ENCODE measurements at regions not wholly inside any gene's neighbourhood (a gene's known extent, or its start where the extent isn't known, plus 50 kb on each side); places are given as distances from the start of the nearest gene placed in this dataset.

DNA sequence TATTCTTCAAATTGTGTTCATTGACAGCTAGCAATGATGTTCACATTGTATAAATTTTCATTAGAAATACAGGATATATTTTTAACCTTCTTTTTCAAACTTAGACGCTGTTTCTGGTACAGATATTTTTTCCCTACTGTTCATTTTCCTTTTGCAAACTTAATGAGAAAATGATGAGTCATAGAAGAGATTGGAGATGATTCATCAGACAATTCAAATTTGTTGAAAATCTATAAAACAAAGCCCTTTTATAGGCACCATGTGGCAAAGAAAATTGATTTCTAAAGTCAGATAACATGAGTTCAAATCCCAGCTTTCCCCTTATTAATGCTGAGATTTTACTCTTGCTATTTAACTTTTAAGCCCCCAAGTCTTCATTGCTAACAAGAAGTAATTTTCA is 728.8 kb upstream of the DDX18 start:
- DNase-seq: no peak

DNA sequence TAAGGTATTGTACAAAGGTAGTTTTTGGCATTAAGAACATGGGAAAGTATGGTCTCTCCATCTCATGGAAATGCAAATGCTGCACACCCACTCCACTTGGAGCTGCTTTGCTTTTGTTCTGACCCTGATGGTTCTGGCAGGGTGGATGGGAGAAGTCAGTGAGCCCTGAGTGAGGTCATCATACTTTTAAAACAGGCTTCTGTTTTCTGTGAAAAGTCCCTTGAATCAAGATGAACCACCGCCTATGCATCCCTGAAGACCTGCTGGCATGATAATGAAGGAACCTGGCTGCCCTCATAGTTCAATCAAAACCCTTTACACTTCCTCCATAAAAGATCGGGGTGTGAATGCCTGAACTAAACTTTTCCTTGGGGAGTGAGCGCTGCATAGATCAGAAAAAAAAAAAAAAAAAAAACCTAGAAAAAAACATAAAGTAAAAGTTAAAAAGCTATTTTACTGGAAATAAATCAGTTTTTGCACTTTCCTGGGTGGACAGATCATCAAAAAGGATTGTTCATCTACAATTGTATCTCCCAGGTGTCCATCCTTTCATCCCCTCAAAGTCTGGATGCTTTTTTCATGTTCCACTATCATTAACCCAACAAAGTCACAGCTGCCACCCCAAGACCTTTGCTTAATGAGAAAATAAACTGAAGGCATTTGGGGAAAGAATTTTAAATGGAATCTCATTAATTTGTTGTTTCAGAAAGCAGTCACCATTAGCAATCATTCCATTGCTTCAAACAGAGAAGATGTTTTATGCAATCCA is 728.1 kb upstream of the DDX18 start:
- no peak for DNase-seq

DNA sequence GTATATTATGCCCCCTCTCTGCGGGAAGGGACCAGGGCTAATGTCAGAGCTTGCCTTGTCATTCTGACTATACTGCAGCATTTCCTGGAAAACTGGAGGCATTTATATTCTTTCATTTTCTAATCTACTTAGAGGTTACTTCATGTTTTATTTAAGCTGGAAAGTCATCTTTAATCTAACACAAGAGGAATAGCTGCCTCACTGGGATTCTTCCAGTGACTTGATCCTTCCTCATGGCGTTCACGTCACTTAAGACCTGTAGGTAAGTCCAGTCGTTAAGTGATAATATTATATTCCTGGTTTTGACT is 727.6 kb upstream of the DDX18 start:
- no peak for DNase-seq

DNA sequence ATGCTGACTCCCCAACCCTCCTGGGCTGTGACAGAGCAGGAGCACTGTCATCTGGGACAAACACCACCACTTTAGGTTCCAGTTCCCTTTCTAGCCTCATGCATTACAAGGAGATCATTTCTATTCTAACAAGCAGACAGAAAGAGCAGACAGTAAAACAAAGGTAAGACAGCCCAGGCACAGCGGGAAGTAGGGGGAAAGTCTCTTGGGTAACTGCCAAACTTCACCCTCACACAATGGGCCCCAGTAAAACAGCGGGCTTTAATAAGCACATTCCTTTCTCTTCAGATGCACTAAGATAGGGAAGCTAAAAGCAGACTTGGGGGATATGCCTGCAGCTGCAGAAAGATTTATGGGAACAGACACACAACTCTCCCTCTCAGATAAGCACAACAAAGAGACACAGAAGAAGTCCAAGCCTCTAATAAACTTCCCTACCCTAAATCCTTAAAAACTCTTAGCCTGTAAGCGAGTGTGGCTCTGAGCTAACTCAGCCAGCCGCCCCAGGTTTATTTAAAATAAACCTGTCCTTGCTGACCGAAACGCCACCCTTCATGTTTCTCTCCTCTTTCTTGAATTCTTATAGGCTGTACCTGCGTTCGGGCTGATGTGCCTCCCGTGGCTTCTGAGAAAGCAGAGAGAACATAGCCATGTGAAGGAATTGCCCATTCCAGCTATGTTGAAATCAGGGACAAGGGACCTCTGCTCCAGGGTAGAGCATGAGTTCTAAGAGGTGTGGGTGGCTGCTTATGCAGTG is 726.8 kb upstream of the DDX18 start:
- no peak for DNase-seq

DNA sequence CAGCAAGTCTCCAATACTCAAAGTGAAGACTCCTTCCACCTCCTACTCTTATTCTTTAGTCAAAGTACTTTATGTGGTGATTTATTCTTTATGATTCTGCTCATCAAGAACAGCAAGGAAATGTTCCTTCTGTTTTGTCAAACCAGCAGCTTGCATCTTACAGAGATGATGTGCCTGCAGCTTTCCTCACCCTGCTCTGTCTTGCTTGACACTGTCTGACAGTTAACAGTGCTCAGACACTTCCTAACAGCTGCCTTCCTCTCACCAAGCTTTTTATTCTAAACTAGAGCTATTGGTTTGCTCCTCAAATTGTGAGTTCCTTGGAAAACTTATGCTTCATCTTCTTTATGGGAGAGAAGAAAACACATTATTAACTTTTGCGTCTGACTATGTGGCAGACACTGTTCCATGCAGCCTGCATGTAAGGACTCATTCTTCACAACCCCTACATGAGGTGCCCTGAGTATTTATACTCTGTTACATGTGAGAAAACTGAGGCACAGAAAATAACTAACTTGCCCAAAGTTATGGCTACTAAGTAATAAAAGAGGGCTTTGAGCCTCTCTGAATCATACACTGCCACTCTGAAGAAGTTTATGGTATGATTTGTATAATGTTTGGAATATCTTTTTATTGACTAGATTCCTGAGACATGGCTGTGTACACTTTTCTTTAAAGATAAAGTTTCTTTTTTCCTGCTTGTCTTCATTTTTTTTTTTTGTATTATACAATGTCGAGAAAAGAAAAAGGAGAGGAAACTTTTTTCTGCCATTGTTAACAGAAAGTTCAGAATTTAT is 723.3 kb upstream of the DDX18 start:
- no peak for DNase-seq

DNA sequence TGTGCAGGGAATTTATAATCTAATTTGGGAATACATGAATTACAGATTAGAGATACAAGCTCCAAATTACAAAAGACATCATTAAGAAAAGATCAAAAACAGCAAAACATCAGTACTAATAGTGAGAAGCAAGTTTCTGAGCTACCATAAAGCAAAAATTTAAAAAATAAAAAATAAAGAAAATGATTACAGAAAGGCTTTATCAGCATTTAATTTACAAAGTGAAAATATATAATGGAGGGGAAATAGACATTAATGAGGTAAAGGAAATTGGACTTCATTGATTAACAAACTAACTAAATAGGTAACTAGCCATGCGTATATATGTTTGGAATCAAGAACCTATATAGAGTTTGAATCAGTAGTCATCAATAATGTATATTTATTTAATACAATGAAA is 712.9 kb upstream of the DDX18 start:
- no peak for DNase-seq

DNA sequence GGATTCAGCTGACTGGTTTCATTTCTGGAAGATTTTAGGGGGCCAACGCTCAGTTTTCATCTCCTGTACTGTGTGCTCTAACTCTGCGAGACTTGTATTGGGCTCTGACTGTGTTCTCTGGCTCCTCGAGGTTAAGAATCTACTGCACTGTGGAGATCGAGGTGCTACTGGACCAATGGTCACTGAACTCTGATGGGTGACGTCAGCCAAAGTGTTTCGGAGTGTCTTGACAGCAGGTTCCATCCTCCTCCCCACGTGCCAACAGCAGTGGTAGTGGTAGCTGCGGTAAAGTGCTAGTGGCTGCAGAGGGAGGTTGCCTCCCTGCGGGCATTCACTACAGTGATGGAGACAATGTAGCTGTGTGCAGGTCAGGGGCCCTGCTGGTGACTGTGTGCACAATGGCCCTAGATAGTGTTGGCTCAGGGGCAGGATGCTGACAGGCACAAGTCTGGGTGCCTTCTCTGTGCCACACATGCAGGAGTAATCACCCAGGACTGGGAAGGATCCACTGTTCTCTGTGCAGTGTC is 705.7 kb upstream of the DDX18 start:
- DNase-seq: no peak

DNA sequence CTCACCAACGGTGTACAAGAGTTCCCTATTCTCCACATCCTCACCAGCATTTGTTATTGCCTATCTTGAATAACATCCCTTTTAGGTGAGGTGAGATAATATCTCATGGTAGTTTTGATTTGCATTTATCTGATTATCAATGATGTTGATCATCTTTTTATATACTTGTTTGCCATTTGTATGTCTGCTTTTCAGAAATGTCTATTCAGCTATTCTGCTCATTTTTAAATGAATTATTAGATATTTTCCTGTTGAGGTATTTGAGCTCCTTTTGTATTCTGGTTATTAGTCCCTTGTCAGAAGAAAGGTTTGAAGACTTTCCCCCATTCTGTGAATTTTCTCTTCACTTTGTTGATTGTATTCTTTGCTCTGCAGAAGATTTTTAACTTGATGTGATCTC is 695.5 kb upstream of the DDX18 start:
- DNase-seq: no peak

DNA sequence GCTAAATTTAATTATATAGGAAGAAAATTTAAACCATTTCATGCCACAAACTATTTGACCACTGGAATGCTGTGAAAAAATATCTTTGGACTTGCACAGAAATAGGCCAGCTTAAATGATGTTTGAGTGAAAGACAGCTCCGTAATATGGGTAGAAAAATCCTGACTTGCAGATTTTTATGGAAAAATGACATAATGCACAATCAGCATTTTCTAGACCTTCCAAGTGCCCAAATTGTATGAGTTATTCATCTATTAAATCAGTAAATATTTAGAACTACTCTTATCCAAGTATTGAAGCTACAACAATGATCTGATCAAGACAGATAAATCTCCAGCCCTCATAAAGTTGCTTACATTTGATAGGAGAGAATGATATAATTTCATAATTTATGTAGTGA is 691.1 kb upstream of the DDX18 start:
- DNase-seq: no peak

DNA sequence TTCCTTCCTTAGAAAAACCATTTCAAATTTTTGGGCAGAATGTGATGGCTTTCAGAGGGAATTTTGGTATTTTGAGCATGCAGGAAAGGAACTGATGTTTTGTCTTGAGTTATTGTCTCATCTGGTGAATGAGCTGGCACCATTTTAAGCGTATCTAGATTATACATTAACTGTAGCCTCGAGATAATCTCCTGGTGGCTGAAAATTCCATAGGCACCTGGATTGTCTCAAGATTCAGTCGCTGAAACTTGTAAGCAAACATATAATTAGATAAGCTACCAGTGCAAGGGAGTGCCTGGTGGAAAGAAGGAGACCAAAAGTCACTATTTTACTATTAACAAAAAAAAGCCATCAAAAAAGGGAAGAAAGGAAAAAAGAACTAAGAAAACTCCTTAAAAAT is 687.8 kb upstream of the DDX18 start:
- DNase-seq: no peak

DNA sequence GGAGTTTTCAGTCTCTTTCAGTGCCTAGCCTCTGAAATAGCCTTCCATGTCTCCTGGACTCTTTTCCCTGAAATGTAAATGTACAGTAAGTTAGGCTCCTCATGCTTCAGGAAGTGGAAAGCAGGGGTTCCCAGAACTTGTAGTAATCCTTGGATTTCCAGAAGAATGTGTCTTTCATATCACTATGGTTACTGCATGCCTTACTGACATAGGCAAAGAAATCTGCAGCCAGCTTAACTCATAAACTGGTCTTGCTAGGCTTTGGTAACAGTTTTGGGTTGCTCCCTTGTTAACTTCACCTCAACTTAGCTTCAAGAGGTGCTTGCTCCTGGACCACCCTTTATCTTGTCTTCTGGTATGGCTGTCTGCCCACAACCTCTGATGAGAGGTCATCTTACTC is 686.8 kb upstream of the DDX18 start:
- DNase-seq: no peak

DNA sequence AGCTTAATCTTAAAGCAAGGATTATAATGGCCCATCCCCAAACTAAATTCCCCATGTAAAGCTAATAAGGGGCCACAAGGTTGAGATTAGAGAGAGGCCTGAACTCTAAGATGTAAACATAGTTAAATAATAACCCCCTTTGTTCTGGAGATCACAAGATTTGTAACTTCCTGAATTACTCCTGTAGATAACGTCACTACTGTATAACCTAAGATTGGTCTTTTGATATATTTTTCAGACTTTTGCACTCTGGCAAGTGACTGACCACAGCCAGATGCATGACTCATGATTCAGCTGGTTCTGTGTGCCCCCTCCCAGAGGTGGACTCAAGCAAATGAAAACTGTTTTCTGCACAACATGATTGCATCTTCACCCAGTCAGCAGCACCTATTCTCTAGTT is 686.0 kb upstream of the DDX18 start:
- DNase-seq: no peak

DNA sequence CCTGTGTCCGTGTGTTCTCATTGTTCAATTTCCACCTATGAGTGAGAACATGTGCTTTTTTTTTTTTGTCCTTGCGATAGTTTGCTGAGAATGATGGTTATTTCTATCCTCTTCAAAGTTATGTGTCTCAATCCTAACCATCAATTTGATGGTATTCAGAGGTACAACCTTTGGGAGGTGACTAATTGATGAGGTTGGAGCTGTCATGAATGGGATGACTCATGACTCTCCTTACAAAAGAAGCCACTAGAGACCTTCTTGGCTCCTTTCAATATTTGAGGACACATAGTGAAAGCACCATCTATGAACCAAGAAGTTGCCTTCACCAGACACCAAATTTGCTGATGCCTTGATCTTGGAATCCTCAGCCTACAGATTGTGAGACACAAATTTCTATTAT is 677.1 kb upstream of the DDX18 start:
- no peak for DNase-seq

DNA sequence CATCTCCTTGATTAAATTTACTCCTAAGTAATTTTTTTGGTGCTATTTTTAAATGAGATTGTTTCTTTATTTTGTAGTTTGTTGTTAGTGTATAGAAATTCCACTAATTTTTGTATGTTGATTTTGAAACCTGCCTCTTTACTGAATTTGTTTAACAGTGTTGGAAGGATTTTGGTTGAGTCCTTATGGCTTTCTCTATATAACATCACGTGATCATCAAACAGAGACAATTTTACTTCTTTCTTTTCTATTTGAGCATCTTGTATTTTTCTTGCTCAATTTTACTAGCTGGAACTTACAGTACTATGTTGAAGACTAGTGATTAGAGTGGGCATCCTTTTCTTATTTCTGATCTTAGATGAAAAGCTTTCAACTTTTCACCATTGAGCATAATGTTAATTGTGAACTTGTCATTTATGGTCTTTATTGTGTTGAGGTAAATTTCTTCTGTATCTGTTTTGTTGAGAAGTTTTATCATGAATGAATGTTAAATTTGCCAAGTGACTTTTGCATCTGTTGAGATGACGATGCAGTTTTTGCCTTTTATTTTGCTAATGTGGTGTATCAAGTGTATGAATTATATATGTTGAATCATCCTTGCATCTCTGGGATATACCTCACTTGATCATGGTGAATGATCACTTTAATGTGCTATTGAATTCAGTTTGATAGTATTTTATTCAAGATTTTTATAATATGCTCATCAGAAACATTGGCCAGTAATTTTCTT is 645.3 kb upstream of the DDX18 start:
- no peak for DNase-seq

DNA sequence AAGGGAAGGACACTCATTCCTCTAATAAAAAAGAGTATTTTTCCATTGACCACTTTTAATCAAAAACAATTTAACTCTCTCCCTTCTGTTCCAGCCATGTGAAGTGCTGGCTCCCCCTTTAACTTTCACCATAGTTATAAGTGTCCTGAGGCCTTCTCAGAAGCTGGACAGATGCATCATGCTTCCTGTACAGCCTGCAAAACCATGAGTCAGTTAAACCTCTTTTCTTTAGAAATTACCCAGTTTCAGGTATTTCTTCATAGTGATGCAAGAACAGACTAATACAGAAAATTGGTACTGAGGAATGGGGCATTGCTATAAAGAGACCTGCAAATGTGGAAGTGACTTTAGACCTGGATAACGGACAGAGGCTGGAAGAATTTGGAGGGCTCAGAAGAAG is 643.6 kb upstream of the DDX18 start:
- DNase-seq: no peak

DNA sequence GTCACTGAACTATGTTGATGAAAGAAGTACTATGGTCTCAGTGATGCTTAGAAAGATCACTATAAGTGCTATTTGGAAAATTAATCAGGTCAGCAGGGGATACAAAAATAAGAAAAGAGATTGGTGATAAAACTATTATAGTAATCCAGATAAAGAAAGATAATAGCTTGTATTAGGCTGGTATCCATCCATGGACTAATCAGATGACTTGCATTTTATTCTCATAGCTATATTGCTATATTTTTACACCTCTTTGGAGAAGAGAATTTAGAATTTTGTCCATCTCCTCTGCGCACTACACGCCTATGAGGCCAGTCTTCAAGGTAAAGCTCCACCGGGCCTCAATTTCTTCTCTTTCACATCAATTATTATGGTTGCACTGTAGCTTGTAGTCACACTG is 635.1 kb upstream of the DDX18 start:
- no peak for DNase-seq

DNA sequence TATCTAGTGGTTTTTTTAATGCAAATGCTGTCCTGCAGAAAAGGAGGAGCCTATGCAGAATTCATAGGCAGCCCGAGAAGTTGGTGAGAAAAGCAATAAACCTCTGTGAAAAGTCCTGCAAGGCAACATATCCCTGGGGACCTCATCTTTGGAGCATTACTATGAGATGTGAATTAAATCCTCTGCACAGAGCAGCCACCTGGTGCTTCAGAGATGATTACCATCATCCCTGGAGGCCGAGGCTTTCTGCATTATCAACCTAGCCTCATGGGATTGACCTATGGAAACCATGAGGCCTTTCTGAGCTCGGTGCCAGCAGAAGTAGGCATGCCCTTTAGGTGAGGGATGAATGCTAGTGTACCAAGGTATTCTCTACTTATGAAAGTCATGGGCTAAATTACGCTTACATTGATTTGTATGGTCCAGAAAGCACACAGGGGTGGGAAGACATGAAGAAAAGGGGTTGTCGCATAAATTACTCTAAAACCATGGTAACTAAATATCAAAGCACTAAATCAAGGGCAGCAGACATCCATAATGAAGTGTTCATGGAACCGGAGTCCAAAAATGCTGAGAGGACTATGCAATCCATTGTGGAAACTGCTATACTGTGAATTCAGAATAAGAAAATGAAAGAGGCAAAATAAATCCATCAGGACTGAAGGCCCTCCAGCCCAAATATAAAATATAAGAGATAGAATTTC is 623.5 kb upstream of the DDX18 start:
- no peak for DNase-seq

DNA sequence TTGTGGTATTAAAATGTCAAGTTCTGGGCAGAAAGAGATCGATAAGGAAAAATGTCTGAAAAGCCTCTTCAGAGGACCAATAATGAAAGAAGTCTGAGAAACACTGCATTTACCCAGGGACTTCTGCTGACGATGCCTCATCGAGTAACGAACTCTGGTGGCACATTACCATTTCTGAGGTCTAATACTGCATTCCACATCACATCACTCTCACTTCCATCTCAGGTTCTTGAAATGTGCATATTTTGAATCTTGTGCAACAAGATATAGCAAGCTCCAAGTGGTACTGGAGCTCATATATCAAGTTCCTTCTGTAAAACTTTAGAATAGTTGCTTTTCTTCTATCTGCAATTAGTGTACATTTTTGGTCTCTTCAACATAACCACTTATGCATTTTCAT is 619.1 kb upstream of the DDX18 start:
- no peak for DNase-seq

DNA sequence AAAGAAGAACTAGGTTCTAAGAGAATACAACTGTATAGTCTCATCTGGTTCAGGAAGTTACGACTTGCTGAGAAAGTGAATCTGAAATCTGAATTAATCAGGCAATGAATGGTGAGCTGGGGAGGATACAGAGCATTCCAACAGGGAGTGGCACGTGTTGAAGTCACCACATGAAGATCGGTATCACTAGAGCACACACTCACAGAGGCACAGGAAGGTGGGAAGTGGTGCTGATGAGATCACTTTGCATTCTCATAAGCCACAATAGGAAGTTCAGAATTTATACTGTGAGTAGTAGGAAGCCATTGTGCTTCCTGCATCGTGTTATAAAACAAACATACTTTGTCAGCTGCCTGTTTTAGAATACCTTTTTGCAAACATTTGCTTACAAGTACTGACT is 615.0 kb upstream of the DDX18 start:
- no peak for DNase-seq

DNA sequence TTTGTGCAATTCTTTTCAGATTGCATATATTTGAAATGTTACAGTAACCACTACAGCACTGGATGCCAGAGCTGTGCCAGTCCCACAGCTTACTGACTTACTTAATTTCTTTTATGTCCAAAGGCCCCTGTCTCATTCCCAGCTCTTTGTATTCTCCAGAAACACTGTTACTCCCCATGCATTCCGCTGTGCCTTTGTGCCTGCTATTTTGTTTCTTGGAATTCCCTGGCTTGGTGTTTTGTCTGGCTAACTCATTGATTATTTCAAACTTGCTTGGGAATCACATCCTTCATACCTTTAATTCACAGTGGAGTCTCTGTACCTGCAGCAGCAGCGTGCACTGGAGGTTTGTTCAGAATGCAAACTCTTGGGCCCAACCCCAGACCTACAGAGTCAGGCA is 601.9 kb upstream of the DDX18 start:
- no peak for DNase-seq

DNA sequence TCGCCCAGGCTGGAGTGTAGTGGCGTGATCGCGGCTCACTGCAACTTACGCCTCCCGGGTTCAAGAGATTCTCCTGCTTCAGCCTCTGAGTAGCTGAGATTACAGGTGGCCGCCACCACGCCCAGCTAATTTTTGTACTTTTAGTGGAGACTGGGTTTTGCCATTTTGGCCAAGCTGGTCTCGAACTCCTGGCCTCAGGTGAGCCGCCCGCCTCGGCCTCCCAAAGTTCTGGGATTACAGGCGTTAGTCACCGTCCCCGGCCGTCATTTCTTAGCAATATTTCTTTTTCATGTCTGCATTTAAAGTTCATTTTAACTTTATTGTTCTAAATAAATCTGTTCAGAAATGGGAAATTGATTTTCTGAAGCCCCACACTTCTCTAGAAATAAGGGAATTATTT is 597.3 kb upstream of the DDX18 start:
- no peak for DNase-seq

DNA sequence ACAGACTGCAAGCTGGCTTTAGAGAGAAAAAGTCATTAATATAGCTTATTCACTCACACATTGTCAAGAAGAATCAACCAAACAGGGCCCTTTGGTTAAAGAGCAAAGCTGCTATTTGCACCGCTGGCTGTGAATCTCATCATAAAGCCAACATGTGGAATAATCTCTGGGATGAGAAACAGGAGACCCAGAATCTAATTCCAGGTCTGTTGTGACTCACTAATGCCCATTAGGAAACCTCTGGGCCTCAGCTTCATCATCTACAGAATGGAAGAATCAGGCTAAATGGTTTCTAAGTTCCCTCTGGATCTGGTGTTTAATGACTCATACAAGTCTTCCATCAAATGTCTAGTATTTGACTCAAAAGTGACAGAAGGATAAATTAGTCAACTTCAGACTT is 591.7 kb upstream of the DDX18 start:
- no peak for DNase-seq

DNA sequence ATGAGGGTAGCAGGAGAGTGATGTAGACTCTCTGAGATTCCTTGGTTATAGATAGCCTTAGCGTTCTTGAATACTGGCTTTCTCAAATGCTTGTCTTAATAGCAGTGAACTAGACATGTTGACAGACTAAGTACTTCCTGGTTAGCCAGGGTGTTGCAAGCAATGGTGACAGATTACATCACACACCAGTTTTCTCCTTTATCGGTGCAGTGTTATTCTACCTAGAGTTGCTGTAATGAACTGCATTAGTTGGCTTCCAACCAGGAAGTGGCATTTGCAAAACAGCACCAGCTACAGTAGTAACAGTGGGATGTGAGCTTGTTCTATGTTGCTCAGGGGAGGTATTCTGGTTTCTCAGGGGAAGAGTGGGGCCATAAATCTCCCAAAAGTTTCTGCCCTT is 582.2 kb upstream of the DDX18 start:
- DNase-seq: no peak
